H1 (cell line): ENCODE measurements at regions not wholly inside any gene's neighbourhood (a gene's known extent, or its start where the extent isn't known, plus 50 kb on each side); places are given as distances from the start of the nearest gene placed in this dataset.

Experiments
- CTCF ChIA-PET: fragments of 300-600 bp; sonication (Branson Sonifier 250); formaldehyde crosslinking; loops from one replicate; lab custom pipeline; 2021; ENCODE audit not compliant: partially characterized antibody; lab: Charles Lee
- POLR2A ChIA-PET: fragments of 300-600 bp; sonication (Branson Sonifier 250); formaldehyde crosslinking; loops from one replicate; lab custom pipeline; 2021; ENCODE audit warnings: inconsistent platforms; ENCODE audit not compliant: partially characterized antibody; lab: Charles Lee
- DNase-seq, 2 experiments: peaks; one replicate each; pipeline versions ENCODE4 v3.0.0 to v3.0.0-alpha.2; 2010 to 2022; ENCODE audit warnings: low spot score in 2 of 2, low read depth in 1 of 2, mixed read lengths in 1 of 2
- FAIRE-seq: peaks from 2 replicates; lab custom pipeline; 2011; peaks lifted over from hg19 to GRCh38; lab: Jason Lieb, UNC
- H2AFZ ChIP-seq: 2 replicates; pipeline ENCODE4 v1.8.1; 2012; ENCODE audit warnings: low read length, inconsistent platforms
- H2AK5ac ChIP-seq: 2 replicates; pipeline ENCODE4 v1.6.1; 2013; ENCODE audit warnings: low read depth, low read length
- H2BK120ac ChIP-seq: replicated peaks from 2 replicates; pipeline ENCODE3; 2013; ENCODE audit warnings: low read depth, low read length, inconsistent platforms
- H2BK12ac ChIP-seq: 2 replicates; pipeline ENCODE4 v1.6.1; 2013; ENCODE audit warnings: low read depth, low read length
- H2BK15ac ChIP-seq: 2 replicates; pipeline ENCODE4 v1.6.1; 2013; ENCODE audit warnings: low read length
- H2BK20ac ChIP-seq: 2 replicates; pipeline ENCODE4 v1.6.1; 2013; ENCODE audit warnings: low read length
- H2BK5ac ChIP-seq: 2 replicates; pipeline ENCODE4 v1.6.1; 2013; ENCODE audit warnings: low read depth, low read length
- H3K14ac ChIP-seq: 2 replicates; pipeline ENCODE4 v1.6.1; 2013; ENCODE audit warnings: inconsistent platforms; ENCODE audit not compliant: insufficient read length
- H3K18ac ChIP-seq: 2 replicates; pipeline ENCODE4 v1.6.1; 2013; ENCODE audit warnings: low read length; ENCODE audit errors: extremely low read depth
- H3K23ac ChIP-seq: 2 replicates; pipeline ENCODE4 v1.6.1; 2013; ENCODE audit warnings: inconsistent platforms; ENCODE audit not compliant: insufficient read length
- H3K23me2 ChIP-seq: 2 replicates; pipeline ENCODE4 v1.6.1; 2013; ENCODE audit warnings: low read depth, low read length
- H3K27ac ChIP-seq: 2 replicates; pipeline ENCODE4 v1.6.1; 2011; ENCODE audit warnings: low read depth, low read length, inconsistent platforms
- H3K27me3 ChIP-seq, 4 experiments: replicated peaks in 1 of 4; 1 replicate in 1 of 4; 2 replicates in 3 of 4; pipeline versions ENCODE4 v1.6.1 to v1.8.1; 2011 to 2013; ENCODE audit warnings: low read length in 3 of 4, mild to moderate bottlenecking in 3 of 4, inconsistent platforms in 2 of 4, mixed read lengths in 2 of 4, moderate library complexity in 1 of 4; ENCODE audit not compliant: control insufficient read depth in 3 of 4, insufficient read depth in 3 of 4; ENCODE audit errors: extremely low read depth in 1 of 4
- H3K36me3 ChIP-seq, 4 experiments: 2 replicates each; pipeline versions ENCODE4 v1.6.1 to v1.8.1; 2011 to 2013; ENCODE audit warnings: mild to moderate bottlenecking in 4 of 4, low read length in 3 of 4, moderate library complexity in 2 of 4, control low read depth in 1 of 4, inconsistent platforms in 1 of 4; ENCODE audit not compliant: insufficient read depth in 4 of 4, control insufficient read depth in 2 of 4
- H3K4ac ChIP-seq: replicated peaks from 2 replicates; pipeline ENCODE3; 2013; ENCODE audit warnings: low read length, low read depth, mixed read lengths, inconsistent platforms; ENCODE audit not compliant: insufficient read length
- H3K4me1 ChIP-seq, 4 experiments: replicated peaks in 1 of 4; 1 replicate in 1 of 4; 2 replicates in 3 of 4; pipeline versions ENCODE4 v1.6.1 to v1.8.1; 2011 to 2013; ENCODE audit warnings: low read length in 3 of 4, inconsistent platforms in 2 of 4, mixed read lengths in 1 of 4; ENCODE audit not compliant: insufficient read depth in 4 of 4, control insufficient read depth in 3 of 4
- H3K4me2 ChIP-seq, 2 experiments: 2 replicates each; pipeline versions ENCODE4 v1.6.1 to v1.8.1; 2011 to 2013; ENCODE audit warnings: low read depth in 2 of 2, low read length in 2 of 2, control low read depth in 1 of 2, inconsistent platforms in 1 of 2, mild to moderate bottlenecking in 1 of 2; ENCODE audit not compliant: insufficient read depth in 1 of 2
- H3K4me3 ChIP-seq, 4 experiments: fragments of 200-600, 300-600 bp in 1 of 4; sonication (generic), shearing (Covaris generic), sonication (Bioruptor Twin) in 1 of 4; 2 replicates each; pipeline versions ENCODE4 v1.5.1 to v1.8.1; 2011 to 2016; ENCODE audit warnings: low read length in 4 of 4, low read depth in 3 of 4, control low read depth in 2 of 4, inconsistent platforms in 2 of 4, mild to moderate bottlenecking in 2 of 4, mixed read lengths in 1 of 4, moderate library complexity in 1 of 4; ENCODE audit not compliant: insufficient read depth in 2 of 4; ENCODE audit errors: extremely low read depth in 1 of 4
- H3K56ac ChIP-seq: replicated peaks from 2 replicates; pipeline ENCODE3; 2013; ENCODE audit warnings: low read depth, mild to moderate bottlenecking, mixed read lengths, low read length, inconsistent platforms; ENCODE audit not compliant: insufficient read length
- H3K79me1 ChIP-seq: 2 replicates; pipeline ENCODE4 v1.6.1; 2013; ENCODE audit warnings: low read depth, low read length, control low read depth
- H3K79me2 ChIP-seq, 2 experiments: 2 replicates each; pipeline versions ENCODE4 v1.6.1 to v1.8.1; 2012 to 2013; ENCODE audit warnings: low read length in 2 of 2, mild to moderate bottlenecking in 2 of 2, inconsistent platforms in 1 of 2; ENCODE audit not compliant: insufficient read depth in 2 of 2, control insufficient read depth in 1 of 2
- H3K9ac ChIP-seq, 4 experiments: replicated peaks in 1 of 4; 1 replicate in 1 of 4; 2 replicates in 3 of 4; pipeline versions ENCODE4 v1.6.1 to v1.8.1; 2011 to 2013; ENCODE audit warnings: low read depth in 3 of 4, low read length in 3 of 4, control low read depth in 2 of 4, mild to moderate bottlenecking in 2 of 4, moderate library complexity in 2 of 4, inconsistent platforms in 1 of 4; ENCODE audit errors: extremely low read depth in 1 of 4
- H3K9me3 ChIP-seq, 2 experiments: 2 replicates each; pipeline versions ENCODE4 v1.6.1 to v1.8.1; 2012 to 2013; ENCODE audit warnings: mild to moderate bottlenecking in 2 of 2, moderate library complexity in 2 of 2, control low read depth in 1 of 2, inconsistent platforms in 1 of 2, low read depth in 1 of 2, low read length in 1 of 2, mixed read lengths in 1 of 2; ENCODE audit not compliant: insufficient read depth in 2 of 2
- H4K20me1 ChIP-seq, 2 experiments: replicated peaks in 1 of 2; 2 replicates each; pipeline versions ENCODE3 to v1.8.1; 2011 to 2013; ENCODE audit warnings: inconsistent platforms in 2 of 2, low read length in 2 of 2, mild to moderate bottlenecking in 1 of 2; ENCODE audit not compliant: insufficient read depth in 2 of 2, control insufficient read depth in 1 of 2
- H4K5ac ChIP-seq: 2 replicates; pipeline ENCODE4 v1.6.1; 2013; ENCODE audit warnings: low read length, low read depth, mixed read lengths, inconsistent platforms; ENCODE audit not compliant: insufficient read length
- H4K8ac ChIP-seq: 2 replicates; pipeline ENCODE4 v1.8.0; 2013; ENCODE audit warnings: mild to moderate bottlenecking, moderate library complexity, low read length, inconsistent platforms; ENCODE audit not compliant: insufficient read depth; ENCODE audit errors: extremely low read depth
- H4K91ac ChIP-seq: replicated peaks from 2 replicates; pipeline ENCODE3; 2013; ENCODE audit warnings: low read length, mixed read lengths, inconsistent platforms; ENCODE audit not compliant: insufficient read length
- ATF3 ChIP-seq: IDR thresholded peaks from 2 replicates; pipeline ENCODE4 v1.6.1; 2011; ENCODE audit warnings: low read depth, mild to moderate bottlenecking, low read length; ENCODE audit not compliant: insufficient read depth
- CBX5 ChIP-seq: fragments of 300-800, 300-1000 bp; sonication (generic); IDR thresholded peaks from 2 replicates; pipeline ENCODE4 v1.7.1; 2016; ENCODE audit warnings: antibody characterized with exemption, low read length, low read depth
- FOSL1 ChIP-seq: IDR thresholded peaks from 2 replicates; pipeline ENCODE4 v1.6.1; 2011; ENCODE audit warnings: mild to moderate bottlenecking, low read depth, low read length, moderate library complexity; ENCODE audit not compliant: insufficient read depth
- HDAC6 ChIP-seq: IDR thresholded peaks from one replicate; pipeline ENCODE4 v1.7.1; 2012; ENCODE audit warnings: low read depth, mild to moderate bottlenecking, inconsistent platforms, low read length, moderate library complexity
- MAX ChIP-seq: IDR thresholded peaks from 2 replicates; pipeline ENCODE4 v1.6.1; 2012; ENCODE audit warnings: inconsistent platforms
- POLR2A ChIP-seq, 2 experiments: IDR thresholded peaks; 1 replicate in 1 of 2; 2 replicates in 1 of 2; pipeline ENCODE4 v1.6.1; 2011; ENCODE audit warnings: low read depth in 2 of 2, low read length in 2 of 2, mild to moderate bottlenecking in 2 of 2; ENCODE audit errors: control extremely low read depth in 1 of 2
- ZNF274 ChIP-seq: IDR thresholded peaks from 2 replicates; pipeline ENCODE4 v1.7.0; 2012; ENCODE audit warnings: low read length, borderline replicate concordance; ENCODE audit errors: extremely low read depth
- WGBS, 2 experiments: shearing (Covaris generic) in 1 of 2; methylation state at CpG; one replicate each; pipeline versions ENCODE4 v1.1.6 to v1.1.7; 2013 to 2015; ENCODE audit warnings: low lambda C conversion rate in 2 of 2, mixed read lengths in 2 of 2, inconsistent platforms in 1 of 2, low coverage in 1 of 2, missing lambda C conversion rate in 1 of 2; ENCODE audit not compliant: insufficient replicate concordance in 2 of 2, insufficient coverage in 1 of 2, insufficient read length in 1 of 2; ENCODE audit errors: extremely low coverage in 1 of 2, missing lambda C conversion rate in 1 of 2; 5-methylcytosine and 5-hydroxymethylcytosine counted together

- Histone ChIP-seq H3K4me3 (no peak overlapping the region), H3K23me2 (no peaks in the 10 kb centered on the region), H2BK120ac (no peak overlapping the region), H2AFZ (no peak overlapping the region), H3K36me3 (no peaks in the 10 kb centered on the region), H3K4me2 (no peak overlapping the region)
- WGBS, 2 experiments = 97% methylated on average over 4 of the region's 4 CpGs; no CpG with 5 or more reads in 1 of the 2 experiments
- TF ChIP-seq POLR2A (IDR thresholded peaks at IDR 0.05; ENCODE audit: control extremely low read depth in 1 of 2, low read depth in 2 of 2, low read length in 2 of 2) = no peak
- no peak for TF ChIP-seq HDAC6
- TF ChIP-seq FOSL1 = no peak
- no peak for TF ChIP-seq CBX5
- no peak for TF ChIP-seq ATF3
- no peak for TF ChIP-seq ZNF274
- TF ChIP-seq MAX = no peak
- TF ChIP-seq, all 59 proteins: peak for 0
- POLR2A ChIA-PET = no interaction called here
- no peak for FAIRE-seq
- Histone ChIP-seq H2AK5ac (no peak overlapping the region), H4K8ac (no peak overlapping the region), H4K20me1 (no peaks in the 10 kb centered on the region), H2BK15ac (no peak overlapping the region), H2BK20ac (no peak overlapping the region), H4K91ac (no peak overlapping the region), H3K27me3 (no peaks in the 10 kb centered on the region), H2BK5ac (no peak overlapping the region), H3K4me1 (no peaks in the 10 kb centered on the region), H3K9ac (no peak overlapping the region), H3K56ac (no peak overlapping the region), H3K18ac (no peak overlapping the region), H2BK12ac (no peak overlapping the region), H3K27ac (no peak overlapping the region), H3K9me3 (no peaks in the 10 kb centered on the region), H3K4ac (no peak overlapping the region), H3K14ac (no peak overlapping the region), H3K23ac (no peak overlapping the region), H4K5ac (no peak overlapping the region), H3K79me1 (no peaks in the 10 kb centered on the region), H3K79me2 (no peaks in the 10 kb centered on the region)
- CTCF ChIA-PET = interaction anchor here (1.5 to 2.2 kb wide), 2 partner anchors 8 to 44 kb away, joined by 5 to 9 read pairs; no protein-coding TSS in a partner anchor
- DNase-seq = no peak
These were observed 422.5 kb downstream of the METTL4 start for GRCh38 chr18:2148823-2149222.
